ENCODE measurements at regions not wholly inside any gene's neighbourhood (a gene's known extent, or its start where the extent isn't known, plus 50 kb on each side); places are given as distances from the start of the nearest gene placed in this dataset.

- no peak for TF ChIP-seq ZFX (CRISPR knock-in tag; IDR thresholded peaks at IDR 0.05)
- TF ChIP-seq POLR2AphosphoS5 (IDR thresholded peaks at IDR 0.05; ENCODE audit: control insufficient read depth, insufficient read depth, low read depth, low read length): no peak
- no peak for TF ChIP-seq EP300 (IDR thresholded peaks at IDR 0.05; ENCODE audit: low read length)
- TF ChIP-seq BDP1 (IDR thresholded peaks at IDR 0.05; ENCODE audit: insufficient read depth, insufficient read length): no peak
- TF ChIP-seq EZH2 (IDR thresholded peaks at IDR 0.05; ENCODE audit: borderline replicate concordance, low read depth, low read length): no peak
- TF ChIP-seq CREM (IDR thresholded peaks at IDR 0.05; ENCODE audit: low read depth): no peak
- TF ChIP-seq, protein P1, sequence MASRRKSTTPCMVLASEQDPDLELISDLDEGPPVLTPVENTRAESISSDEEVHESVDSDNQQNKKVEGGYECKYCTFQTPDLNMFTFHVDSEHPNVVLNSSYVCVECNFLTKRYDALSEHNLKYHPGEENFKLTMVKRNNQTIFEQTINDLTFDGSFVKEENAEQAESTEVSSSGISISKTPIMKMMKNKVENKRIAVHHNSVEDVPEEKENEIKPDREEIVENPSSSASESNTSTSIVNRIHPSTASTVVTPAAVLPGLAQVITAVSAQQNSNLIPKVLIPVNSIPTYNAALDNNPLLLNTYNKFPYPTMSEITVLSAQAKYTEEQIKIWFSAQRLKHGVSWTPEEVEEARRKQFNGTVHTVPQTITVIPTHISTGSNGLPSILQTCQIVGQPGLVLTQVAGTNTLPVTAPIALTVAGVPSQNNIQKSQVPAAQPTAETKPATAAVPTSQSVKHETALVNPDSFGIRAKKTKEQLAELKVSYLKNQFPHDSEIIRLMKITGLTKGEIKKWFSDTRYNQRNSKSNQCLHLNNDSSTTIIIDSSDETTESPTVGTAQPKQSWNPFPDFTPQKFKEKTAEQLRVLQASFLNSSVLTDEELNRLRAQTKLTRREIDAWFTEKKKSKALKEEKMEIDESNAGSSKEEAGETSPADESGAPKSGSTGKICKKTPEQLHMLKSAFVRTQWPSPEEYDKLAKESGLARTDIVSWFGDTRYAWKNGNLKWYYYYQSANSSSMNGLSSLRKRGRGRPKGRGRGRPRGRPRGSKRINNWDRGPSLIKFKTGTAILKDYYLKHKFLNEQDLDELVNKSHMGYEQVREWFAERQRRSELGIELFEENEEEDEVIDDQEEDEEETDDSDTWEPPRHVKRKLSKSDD (conservative IDR thresholded peaks at IDR 0.05; ENCODE audit: low read length): no peak
- no peak for TF ChIP-seq ZNF408 (CRISPR knock-in tag; IDR thresholded peaks at IDR 0.05; ENCODE audit: low read depth)
- no peak for TF ChIP-seq YBX1 (IDR thresholded peaks at IDR 0.05)
- TF ChIP-seq, protein P2, sequence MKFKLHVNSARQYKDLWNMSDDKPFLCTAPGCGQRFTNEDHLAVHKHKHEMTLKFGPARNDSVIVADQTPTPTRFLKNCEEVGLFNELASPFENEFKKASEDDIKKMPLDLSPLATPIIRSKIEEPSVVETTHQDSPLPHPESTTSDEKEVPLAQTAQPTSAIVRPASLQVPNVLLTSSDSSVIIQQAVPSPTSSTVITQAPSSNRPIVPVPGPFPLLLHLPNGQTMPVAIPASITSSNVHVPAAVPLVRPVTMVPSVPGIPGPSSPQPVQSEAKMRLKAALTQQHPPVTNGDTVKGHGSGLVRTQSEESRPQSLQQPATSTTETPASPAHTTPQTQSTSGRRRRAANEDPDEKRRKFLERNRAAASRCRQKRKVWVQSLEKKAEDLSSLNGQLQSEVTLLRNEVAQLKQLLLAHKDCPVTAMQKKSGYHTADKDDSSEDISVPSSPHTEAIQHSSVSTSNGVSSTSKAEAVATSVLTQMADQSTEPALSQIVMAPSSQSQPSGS (CRISPR knock-in tag; IDR thresholded peaks at IDR 0.05): no peak
- TF ChIP-seq, protein P3, sequence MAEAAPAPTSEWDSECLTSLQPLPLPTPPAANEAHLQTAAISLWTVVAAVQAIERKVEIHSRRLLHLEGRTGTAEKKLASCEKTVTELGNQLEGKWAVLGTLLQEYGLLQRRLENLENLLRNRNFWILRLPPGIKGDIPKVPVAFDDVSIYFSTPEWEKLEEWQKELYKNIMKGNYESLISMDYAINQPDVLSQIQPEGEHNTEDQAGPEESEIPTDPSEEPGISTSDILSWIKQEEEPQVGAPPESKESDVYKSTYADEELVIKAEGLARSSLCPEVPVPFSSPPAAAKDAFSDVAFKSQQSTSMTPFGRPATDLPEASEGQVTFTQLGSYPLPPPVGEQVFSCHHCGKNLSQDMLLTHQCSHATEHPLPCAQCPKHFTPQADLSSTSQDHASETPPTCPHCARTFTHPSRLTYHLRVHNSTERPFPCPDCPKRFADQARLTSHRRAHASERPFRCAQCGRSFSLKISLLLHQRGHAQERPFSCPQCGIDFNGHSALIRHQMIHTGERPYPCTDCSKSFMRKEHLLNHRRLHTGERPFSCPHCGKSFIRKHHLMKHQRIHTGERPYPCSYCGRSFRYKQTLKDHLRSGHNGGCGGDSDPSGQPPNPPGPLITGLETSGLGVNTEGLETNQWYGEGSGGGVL (CRISPR knock-in tag; IDR thresholded peaks at IDR 0.05): no peak
- no peak for TF ChIP-seq PURB (CRISPR knock-in tag; IDR thresholded peaks at IDR 0.05; ENCODE audit: low read depth)
- no peak for TF ChIP-seq MNT (conservative IDR thresholded peaks at IDR 0.05)
Measured at GRCh38 chr3:111335512-111336303, 206.3 kb upstream of the CD96 start.
